Panc1 (cell line): ENCODE measurements at regions not wholly inside any gene's neighbourhood (a gene's known extent, or its start where the extent isn't known, plus 50 kb on each side); places are given as distances from the start of the nearest gene placed in this dataset.

Experiments used
- ATAC-seq: fragments of 200-7000 bp; cut with Tn5 transposase; 2 replicates; pipeline ENCODE4 v1.9.1; 2020; ENCODE audit warnings: mild to moderate bottlenecking, moderate library complexity
- BruUV-seq: library from RNA; stranded (reverse); fragments of 400-500 nt; replicated peaks from 2 replicates; lab custom pipeline; 2021; lab: Mats Ljungman, UMichigan
- CTCF ChIA-PET: fragments of 300-600 bp; sonication (Branson Sonifier 250); formaldehyde crosslinking; loops from one replicate; lab custom pipeline; 2022; ENCODE audit warnings: antibody characterized with exemption; lab: Charles Lee
- POLR2A ChIA-PET: fragments of 300-600 bp; sonication (Branson Sonifier 250); formaldehyde crosslinking; loops from one replicate; lab custom pipeline; 2022; ENCODE audit warnings: antibody characterized with exemption; lab: Charles Lee
- DNase-seq: peaks from one replicate; pipeline ENCODE4 v3.0.0-alpha.2; 2010; ENCODE audit warnings: low read depth, low spot score
- H3K27ac ChIP-seq: 2 replicates; pipeline ENCODE4 v1.5.1; 2011; ENCODE audit warnings: mild to moderate bottlenecking, low read length, inconsistent platforms
- H3K27me3 ChIP-seq: fragments of 200-500 bp; sonication (Bioruptor generic); 2 replicates; pipeline ENCODE4 v1.6.0; 2014; ENCODE audit warnings: low read length, inconsistent platforms; ENCODE audit not compliant: control insufficient read depth, insufficient read depth
- H3K36me3 ChIP-seq: fragments of 200-500 bp; sonication (Bioruptor generic); 2 replicates; pipeline ENCODE4 v1.5.1; 2014; ENCODE audit warnings: inconsistent platforms, mild to moderate bottlenecking, low read length, moderate library complexity; ENCODE audit not compliant: control insufficient read depth, insufficient read depth
- H3K4me1 ChIP-seq: 2 replicates; pipeline ENCODE4 v1.5.1; 2011; ENCODE audit warnings: inconsistent platforms, mild to moderate bottlenecking, low read length, moderate library complexity; ENCODE audit not compliant: control insufficient read depth, insufficient read depth
- H3K4me3 ChIP-seq, 2 experiments: 2 replicates each; pipeline ENCODE4 v1.5.1; 2011 to 2012; ENCODE audit warnings: low read depth in 2 of 2, low read length in 2 of 2, mild to moderate bottlenecking in 2 of 2, inconsistent platforms in 1 of 2, moderate library complexity in 1 of 2
- H3K9me3 ChIP-seq: fragments of 200-500 bp; sonication (Bioruptor generic); 2 replicates; pipeline ENCODE4 v1.5.1; 2014; ENCODE audit warnings: low read depth, mild to moderate bottlenecking, inconsistent platforms, low read length, moderate library complexity; ENCODE audit not compliant: control insufficient read depth, insufficient read depth
- POLR2AphosphoS5 ChIP-seq: IDR thresholded peaks from 2 replicates; pipeline ENCODE4 v1.6.1; 2012; ENCODE audit warnings: mild to moderate bottlenecking, low read depth, low read length, moderate library complexity
- SIN3A ChIP-seq: IDR thresholded peaks from 2 replicates; pipeline ENCODE4 v1.6.1; 2012; ENCODE audit warnings: low read depth, mild to moderate bottlenecking, low read length, moderate library complexity, borderline replicate concordance; ENCODE audit not compliant: insufficient read depth
- TCF7L2 ChIP-seq: IDR thresholded peaks from 2 replicates; pipeline ENCODE4 v1.6.1; 2011; ENCODE audit warnings: mild to moderate bottlenecking, low read depth, low read length, inconsistent platforms
- in situ Hi-C: cut with HindIII; loops from 2 replicates; pipeline ENCODE4 v1.10.0; 2016; ENCODE audit warnings: low sequenced_read_pairs, low pct_unique_long_range_greater_than_20kb
- intact Hi-C: fragments of 100-400 bp; cut with micrococcal nuclease; formaldehyde crosslinking; loops from one replicate; pipeline ENCODE4 v1.10.0; 2022; ENCODE audit not compliant: unreplicated experiment
- TF ChIP-seq, protein P1 (sequence below), 2 experiments: IDR thresholded peaks; 2 replicates each; pipeline ENCODE4 v1.6.1; 2011 to 2012; ENCODE audit warnings: low read depth in 2 of 2, control low read depth in 1 of 2, low read length in 1 of 2, mild to moderate bottlenecking in 1 of 2, moderate library complexity in 1 of 2; ENCODE audit not compliant: insufficient read depth in 1 of 2
- TF ChIP-seq, protein P2 (sequence below): fragments of 450-650 bp; IDR thresholded peaks from 2 replicates; pipeline ENCODE4 v1.5.1; 2017; ENCODE audit warnings: mild to moderate bottlenecking

DNA sequence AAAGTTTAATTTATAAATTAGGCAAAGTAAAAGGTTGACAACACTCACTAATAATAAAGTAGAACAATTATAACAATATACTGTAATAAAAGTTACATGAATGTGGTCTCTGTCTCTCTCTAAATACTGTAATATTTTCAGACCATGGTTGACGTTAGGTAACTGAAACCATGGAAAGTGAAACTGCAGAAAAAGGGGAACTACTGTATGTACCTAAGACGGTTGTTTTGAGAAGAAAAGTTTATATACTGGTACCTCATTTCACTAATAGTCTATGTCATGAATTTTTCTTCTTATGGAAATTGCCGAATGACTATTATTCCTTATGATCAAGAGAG lies 166.7 kb upstream of the ZNF521 start:
- intact Hi-C loops, result no loop called here

DNA sequence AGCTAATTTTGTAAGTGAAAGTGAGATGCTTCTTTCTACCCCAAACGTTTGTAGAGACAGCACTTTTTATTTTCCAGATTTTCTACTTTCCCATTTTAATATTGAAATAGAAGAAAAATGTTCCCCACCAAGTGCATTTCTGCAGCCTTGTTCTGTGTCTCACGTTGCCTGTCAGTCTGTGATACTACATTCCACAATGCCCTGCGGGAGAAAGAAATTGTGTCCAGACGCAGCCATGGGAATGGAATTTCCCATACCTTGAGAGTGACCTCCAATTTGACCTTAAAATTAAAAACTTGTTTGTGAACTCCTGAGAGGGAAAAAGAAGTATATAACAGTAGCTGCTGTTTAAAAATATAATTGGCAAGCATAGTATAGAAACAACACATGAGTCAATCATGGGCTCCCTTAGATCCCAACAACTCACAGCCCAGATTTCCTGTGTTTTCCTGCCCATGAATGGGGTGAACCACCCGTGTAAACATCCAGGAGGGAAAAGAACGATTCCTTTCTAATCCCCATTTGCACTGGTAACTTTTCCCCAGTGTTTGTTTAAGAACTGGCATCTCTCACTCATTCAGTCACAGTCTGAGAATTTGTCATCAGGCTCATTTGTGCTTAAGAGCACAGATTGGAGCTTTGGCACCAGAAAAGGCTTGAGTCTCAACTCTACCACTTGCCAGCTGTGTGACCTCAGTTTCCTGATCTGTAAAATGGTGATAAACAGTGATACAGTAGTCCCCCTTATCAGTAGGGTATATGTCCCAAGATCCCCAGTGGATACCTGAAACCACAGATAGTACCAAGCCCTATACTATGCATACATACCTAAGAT lies 166.1 kb upstream of the ZNF521 start:
- CTCF ChIA-PET, result no interaction called here
- no TSS peak for BruUV-seq
- Histone ChIP-seq H3K4me3 (no peak overlapping the region), H3K36me3 (no peaks in the 10 kb centered on the region), H3K4me1 (no peaks in the 10 kb centered on the region), H3K27ac (no peak overlapping the region), H3K9me3 (no peaks in the 10 kb centered on the region), H3K27me3 (no peaks in the 10 kb centered on the region)
- in situ Hi-C loops, result no loop called here
- TF ChIP-seq SIN3A (no peak), POLR2AphosphoS5 (no peak), TCF7L2 (no peak)
- TF ChIP-seq, protein P1, sequence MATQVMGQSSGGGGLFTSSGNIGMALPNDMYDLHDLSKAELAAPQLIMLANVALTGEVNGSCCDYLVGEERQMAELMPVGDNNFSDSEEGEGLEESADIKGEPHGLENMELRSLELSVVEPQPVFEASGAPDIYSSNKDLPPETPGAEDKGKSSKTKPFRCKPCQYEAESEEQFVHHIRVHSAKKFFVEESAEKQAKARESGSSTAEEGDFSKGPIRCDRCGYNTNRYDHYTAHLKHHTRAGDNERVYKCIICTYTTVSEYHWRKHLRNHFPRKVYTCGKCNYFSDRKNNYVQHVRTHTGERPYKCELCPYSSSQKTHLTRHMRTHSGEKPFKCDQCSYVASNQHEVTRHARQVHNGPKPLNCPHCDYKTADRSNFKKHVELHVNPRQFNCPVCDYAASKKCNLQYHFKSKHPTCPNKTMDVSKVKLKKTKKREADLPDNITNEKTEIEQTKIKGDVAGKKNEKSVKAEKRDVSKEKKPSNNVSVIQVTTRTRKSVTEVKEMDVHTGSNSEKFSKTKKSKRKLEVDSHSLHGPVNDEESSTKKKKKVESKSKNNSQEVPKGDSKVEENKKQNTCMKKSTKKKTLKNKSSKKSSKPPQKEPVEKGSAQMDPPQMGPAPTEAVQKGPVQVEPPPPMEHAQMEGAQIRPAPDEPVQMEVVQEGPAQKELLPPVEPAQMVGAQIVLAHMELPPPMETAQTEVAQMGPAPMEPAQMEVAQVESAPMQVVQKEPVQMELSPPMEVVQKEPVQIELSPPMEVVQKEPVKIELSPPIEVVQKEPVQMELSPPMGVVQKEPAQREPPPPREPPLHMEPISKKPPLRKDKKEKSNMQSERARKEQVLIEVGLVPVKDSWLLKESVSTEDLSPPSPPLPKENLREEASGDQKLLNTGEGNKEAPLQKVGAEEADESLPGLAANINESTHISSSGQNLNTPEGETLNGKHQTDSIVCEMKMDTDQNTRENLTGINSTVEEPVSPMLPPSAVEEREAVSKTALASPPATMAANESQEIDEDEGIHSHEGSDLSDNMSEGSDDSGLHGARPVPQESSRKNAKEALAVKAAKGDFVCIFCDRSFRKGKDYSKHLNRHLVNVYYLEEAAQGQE (IDR thresholded peaks at IDR 0.05; ENCODE audit: insufficient read depth in 1 of 2, low read depth in 2 of 2, low read length in 1 of 2), result no peak
- TF ChIP-seq, protein P2, sequence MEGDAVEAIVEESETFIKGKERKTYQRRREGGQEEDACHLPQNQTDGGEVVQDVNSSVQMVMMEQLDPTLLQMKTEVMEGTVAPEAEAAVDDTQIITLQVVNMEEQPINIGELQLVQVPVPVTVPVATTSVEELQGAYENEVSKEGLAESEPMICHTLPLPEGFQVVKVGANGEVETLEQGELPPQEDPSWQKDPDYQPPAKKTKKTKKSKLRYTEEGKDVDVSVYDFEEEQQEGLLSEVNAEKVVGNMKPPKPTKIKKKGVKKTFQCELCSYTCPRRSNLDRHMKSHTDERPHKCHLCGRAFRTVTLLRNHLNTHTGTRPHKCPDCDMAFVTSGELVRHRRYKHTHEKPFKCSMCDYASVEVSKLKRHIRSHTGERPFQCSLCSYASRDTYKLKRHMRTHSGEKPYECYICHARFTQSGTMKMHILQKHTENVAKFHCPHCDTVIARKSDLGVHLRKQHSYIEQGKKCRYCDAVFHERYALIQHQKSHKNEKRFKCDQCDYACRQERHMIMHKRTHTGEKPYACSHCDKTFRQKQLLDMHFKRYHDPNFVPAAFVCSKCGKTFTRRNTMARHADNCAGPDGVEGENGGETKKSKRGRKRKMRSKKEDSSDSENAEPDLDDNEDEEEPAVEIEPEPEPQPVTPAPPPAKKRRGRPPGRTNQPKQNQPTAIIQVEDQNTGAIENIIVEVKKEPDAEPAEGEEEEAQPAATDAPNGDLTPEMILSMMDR, result no peak
- intact Hi-C loops, result no loop called here
- POLR2A ChIA-PET, result no interaction called here
- ATAC-seq, result no peak
- no peak for DNase-seq

More for the DNA sequence above, 166.7 kb upstream of the ZNF521 start:
- no peaks in the 10 kb centered on the region for H3K9me3 ChIP-seq
- H3K4me1 ChIP-seq, result no peaks in the 10 kb centered on the region
- ChIA-PET CTCF (no interaction called here), POLR2A (no interaction called here)
- no peak overlapping the region for H3K4me3 ChIP-seq
- DNase-seq (no peak), ATAC-seq (no peak)
- TF ChIP-seq, protein P1 (IDR thresholded peaks at IDR 0.05; ENCODE audit: insufficient read depth in 1 of 2, low read depth in 2 of 2, low read length in 1 of 2), result no peak
- TF ChIP-seq POLR2AphosphoS5, result no peak
- TF ChIP-seq, protein P2, result no peak
- TF ChIP-seq TCF7L2, result no peak
- no peak for TF ChIP-seq SIN3A
- H3K27ac ChIP-seq, result no peak overlapping the region
- H3K36me3 ChIP-seq, result no peaks in the 10 kb centered on the region
- in situ Hi-C loops, result no loop called here
- H3K27me3 ChIP-seq, result no peaks in the 10 kb centered on the region
- no TSS peak for BruUV-seq
